Psoas muscle (tissue), 7 donors: ENCODE measurements at regions not wholly inside any gene's neighbourhood (a gene's known extent, or its start where the extent isn't known, plus 50 kb on each side); places are given as distances from the start of the nearest gene placed in this dataset.

Experiments
- ATAC-seq, 4 donors: fragments of 200-7000 bp; cut with Tn5 transposase; one replicate each; pipeline ENCODE4 v1.9.1; 2020; ENCODE audit warnings: moderate library complexity in 3 of 4, mild to moderate bottlenecking in 2 of 4
- DNase-seq, 2 donors: peaks; one replicate each; pipeline ENCODE4 v3.0.0-alpha.2; 2020
- H3K27ac ChIP-seq: fragments of 200-600 bp; one replicate; pipeline ENCODE4 v1.8.0; 2022
- H3K27me3 ChIP-seq, 3 donors: fragments of 200-600 bp in 1 of 3; one replicate each; pipeline versions ENCODE4 v1.6.1 to v1.8.0; 2013 to 2022; ENCODE audit warnings: low read length in 2 of 3, mild to moderate bottlenecking in 2 of 3, moderate library complexity in 1 of 3; ENCODE audit not compliant: insufficient read depth in 3 of 3
- H3K36me3 ChIP-seq, 2 donors: fragments of 200-600 bp in 1 of 2; one replicate each; pipeline versions ENCODE4 v1.6.1 to v1.8.0; 2013 to 2022; ENCODE audit warnings: low read depth in 1 of 2, mild to moderate bottlenecking in 1 of 2, moderate library complexity in 1 of 2; ENCODE audit not compliant: insufficient read depth in 1 of 2
- H3K4me1 ChIP-seq: fragments of 200-600 bp; one replicate; pipeline ENCODE4 v1.8.0; 2022
- H3K4me3 ChIP-seq: fragments of 200-600 bp; one replicate; pipeline ENCODE4 v1.8.0; 2022; ENCODE audit warnings: mild to moderate bottlenecking
- H3K9me3 ChIP-seq: fragments of 200-600 bp; one replicate; pipeline ENCODE4 v1.8.0; 2022
- WGBS, 3 donors: extraction: QIAGEN DNeasy Blood & Tissue Kit; methylation state at CpG; one replicate each; pipeline versions ENCODE4 v1.1.6 to v1.1.7; 2013; 5-methylcytosine and 5-hydroxymethylcytosine counted together
- intact Hi-C, 2 donors: fragments of 100-400 bp; cut with DNase I; formaldehyde crosslinking; loops; one replicate each; pipeline versions ENCODE4 v1.11.0 to v1.14.2; 2022
- TF ChIP-seq, protein P1 (sequence below): fragments of 200-600 bp; IDR thresholded peaks from one replicate; pipeline ENCODE4 v1.8.0; 2022; ENCODE audit warnings: antibody characterized with exemption
- donor health status: healthy with polysubstance abuse.
- donor health status: DM: no; HTN: no; CAD: no; lungs with moderate emphysema.
- donor health status: Bipolar disorder and iron deficiency.
- donor health status: healthy.
- donor health status: DM: yes; HTN: yes; CAD: no.
- donor health status: DM: no; HTN: no; CAD: no.
- donor health status: DM: yes; HTN: yes; CAD: no.

DNA sequence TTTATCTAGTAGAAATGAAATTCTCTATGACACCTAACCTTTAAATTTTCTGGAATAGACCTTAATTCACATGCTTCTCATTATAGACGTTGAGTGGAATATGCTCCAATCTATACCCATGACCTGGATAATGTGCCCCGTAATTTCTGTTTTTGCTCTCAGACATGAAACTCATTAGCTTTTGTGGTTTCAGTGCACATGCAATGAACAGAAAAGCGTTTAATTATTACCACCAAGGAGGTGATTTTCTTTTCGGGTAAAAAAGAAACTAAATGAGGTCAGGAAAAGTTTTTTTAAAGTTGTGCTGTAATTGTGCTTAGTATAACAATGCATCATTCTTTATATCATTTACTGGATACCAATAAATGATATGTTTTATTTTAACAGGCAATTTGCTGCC lies 1703.9 kb upstream of the TENM3 start:
- Histone ChIP-seq H3K27ac (no peak overlapping the region), H3K4me1 (no peaks in the 10 kb centered on the region), H3K9me3 (no peaks in the 10 kb centered on the region), H3K36me3 (no peaks in the 10 kb centered on the region), H3K4me3 (no peak overlapping the region), H3K27me3 (no peaks in the 10 kb centered on the region)
- TF ChIP-seq, protein P1, sequence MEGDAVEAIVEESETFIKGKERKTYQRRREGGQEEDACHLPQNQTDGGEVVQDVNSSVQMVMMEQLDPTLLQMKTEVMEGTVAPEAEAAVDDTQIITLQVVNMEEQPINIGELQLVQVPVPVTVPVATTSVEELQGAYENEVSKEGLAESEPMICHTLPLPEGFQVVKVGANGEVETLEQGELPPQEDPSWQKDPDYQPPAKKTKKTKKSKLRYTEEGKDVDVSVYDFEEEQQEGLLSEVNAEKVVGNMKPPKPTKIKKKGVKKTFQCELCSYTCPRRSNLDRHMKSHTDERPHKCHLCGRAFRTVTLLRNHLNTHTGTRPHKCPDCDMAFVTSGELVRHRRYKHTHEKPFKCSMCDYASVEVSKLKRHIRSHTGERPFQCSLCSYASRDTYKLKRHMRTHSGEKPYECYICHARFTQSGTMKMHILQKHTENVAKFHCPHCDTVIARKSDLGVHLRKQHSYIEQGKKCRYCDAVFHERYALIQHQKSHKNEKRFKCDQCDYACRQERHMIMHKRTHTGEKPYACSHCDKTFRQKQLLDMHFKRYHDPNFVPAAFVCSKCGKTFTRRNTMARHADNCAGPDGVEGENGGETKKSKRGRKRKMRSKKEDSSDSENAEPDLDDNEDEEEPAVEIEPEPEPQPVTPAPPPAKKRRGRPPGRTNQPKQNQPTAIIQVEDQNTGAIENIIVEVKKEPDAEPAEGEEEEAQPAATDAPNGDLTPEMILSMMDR: no peak
- ATAC-seq (no peak), DNase-seq (no peak)
- intact Hi-C loops: no loop called here
- whole genome bisulfite sequencing, 3 donors: 42 to 50% (median 46%) methylated on average over 4 of the region's 4 CpGs

DNA sequence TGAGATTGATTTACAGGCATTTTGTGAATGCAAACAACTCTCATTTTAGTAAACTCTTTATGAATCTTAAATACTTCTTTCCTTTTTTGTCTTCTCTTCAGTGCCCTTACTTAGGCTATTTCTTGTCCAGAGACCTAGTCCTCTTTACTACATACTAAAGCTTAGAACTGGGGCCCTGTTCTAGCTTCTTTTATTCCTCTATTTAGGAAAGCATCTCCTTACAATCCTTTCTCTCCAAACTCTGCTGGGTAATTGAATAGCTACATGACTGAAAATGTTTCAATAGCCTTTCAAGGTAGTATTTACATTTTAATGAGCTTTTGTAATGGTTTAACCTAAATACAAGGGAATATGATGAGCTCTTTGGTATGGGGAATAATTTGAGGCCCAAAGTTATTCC lies 1701.5 kb upstream of the TENM3 start:
- no peaks in the 10 kb centered on the region for H3K4me1 ChIP-seq
- ATAC-seq (no peak), DNase-seq (no peak)
- TF ChIP-seq, protein P1: no peak
- no peak overlapping the region for H3K4me3 ChIP-seq
- no peaks in the 10 kb centered on the region for H3K9me3 ChIP-seq
- no peak overlapping the region for H3K27ac ChIP-seq
- H3K36me3 ChIP-seq: no peaks in the 10 kb centered on the region
- no peaks in the 10 kb centered on the region for H3K27me3 ChIP-seq
- intact Hi-C loops: no loop called here

DNA sequence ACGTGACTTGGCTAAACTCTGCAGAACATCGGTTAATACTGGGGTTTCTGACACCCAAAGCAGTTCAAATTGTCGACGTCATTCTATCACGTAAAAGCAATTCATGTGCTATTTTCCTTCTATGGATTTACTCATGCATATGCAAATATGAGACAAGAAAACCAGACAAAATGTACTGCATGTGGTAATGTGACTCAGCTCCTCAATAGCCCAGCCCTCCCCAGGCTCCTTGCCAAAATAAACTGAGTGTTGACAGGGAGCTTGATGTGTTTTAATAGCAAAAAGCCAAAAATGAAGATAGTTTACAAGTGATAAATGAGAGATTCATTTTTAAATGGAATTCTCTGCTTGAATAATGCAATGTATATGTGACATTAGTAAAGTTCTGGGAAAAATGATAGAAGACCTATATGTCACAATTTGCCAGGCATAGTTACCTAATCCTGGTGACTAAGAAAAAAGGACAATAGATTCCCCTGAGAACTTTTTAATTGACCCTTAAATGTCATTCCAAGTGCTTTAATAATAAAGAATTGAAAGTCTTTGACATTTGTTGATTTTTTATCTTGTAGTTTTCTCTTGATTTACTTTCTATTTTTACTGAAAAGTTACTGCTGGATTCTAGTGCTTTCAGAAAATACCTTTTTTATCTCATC lies 1700.6 kb upstream of the TENM3 start:
- Histone ChIP-seq H3K9me3 (no peaks in the 10 kb centered on the region), H3K4me3 (no peak overlapping the region), H3K36me3 (no peaks in the 10 kb centered on the region), H3K4me1 (no peaks in the 10 kb centered on the region), H3K27me3 (no peaks in the 10 kb centered on the region), H3K27ac (no peak overlapping the region)
- ATAC-seq (no peak), DNase-seq (no peak)
- 50 to 52% (median 52%) methylated on average over 5 of the region's 5 CpGs for WGBS, 3 donors
- TF ChIP-seq, protein P1: no peak
- intact Hi-C loops: no loop called here

DNA sequence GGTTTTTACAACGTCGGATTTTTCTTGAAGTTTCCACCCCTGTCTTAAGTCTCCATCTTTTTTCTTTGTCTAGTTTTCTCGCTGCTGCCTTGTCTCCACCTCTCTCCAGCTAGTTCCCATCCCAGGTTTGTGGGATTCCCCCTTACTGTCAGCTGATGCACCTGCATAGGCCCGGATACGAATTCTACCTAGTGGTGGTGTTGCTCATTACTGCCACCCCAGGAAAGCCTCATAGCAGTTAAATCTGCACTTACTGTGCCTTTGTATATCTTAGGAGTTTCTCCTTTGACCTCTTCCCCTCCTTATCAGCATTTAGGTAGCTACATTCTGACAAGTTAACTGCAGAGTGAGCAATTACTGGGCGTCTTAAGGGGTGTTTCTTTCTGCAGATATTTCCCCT lies 1693.1 kb upstream of the TENM3 start:
- TF ChIP-seq, protein P1: no peak
- no peak for ATAC-seq
- intact Hi-C loops: no loop called here
- Histone ChIP-seq H3K36me3 (no peaks in the 10 kb centered on the region), H3K4me3 (no peak overlapping the region), H3K9me3 (no peaks in the 10 kb centered on the region), H3K27ac (no peak overlapping the region), H3K27me3 (peaks cover 0 to 3% (median 0%) of the 10 kb centered on the region in 3 donors), H3K4me1 (no peaks in the 10 kb centered on the region)
- DNase-seq: no peak
- WGBS, 3 donors: 59 to 95% (median 91%) methylated on average over 6 of the region's 6 CpGs

DNA sequence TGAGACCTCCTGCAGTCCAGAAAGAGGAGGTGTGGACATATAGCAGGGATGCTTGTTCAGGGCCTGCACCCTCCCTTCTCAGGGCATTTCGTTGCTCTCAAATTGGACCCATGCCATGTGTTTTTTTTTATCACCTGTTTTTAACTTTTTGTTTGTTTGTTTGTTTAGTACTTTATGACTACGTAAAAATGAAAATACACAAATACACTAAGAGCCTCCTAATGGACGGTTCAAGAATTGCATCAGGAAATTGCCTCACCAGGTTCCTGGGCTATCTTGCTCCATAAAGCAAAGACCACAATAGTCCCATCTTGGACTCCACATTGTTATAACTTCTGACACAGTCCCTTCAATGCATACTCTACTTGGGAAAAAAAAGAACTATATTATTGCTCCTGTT lies 1685.9 kb upstream of the TENM3 start:
- no peak for DNase-seq
- no peak for ATAC-seq
- intact Hi-C loops: no loop called here
- Histone ChIP-seq H3K4me3 (no peak overlapping the region), H3K4me1 (no peaks in the 10 kb centered on the region), H3K27ac (no peak overlapping the region), H3K36me3 (no peaks in the 10 kb centered on the region), H3K27me3 (no peaks in the 10 kb centered on the region), H3K9me3 (peaks cover 3% of the 10 kb centered on the region)
- 62 to 76% (median 69%) methylated on average over 3 of the region's 3 CpGs for WGBS, 3 donors
- TF ChIP-seq, protein P1: no peak
